ENCODE measurements at regions not wholly inside any gene's neighbourhood (a gene's known extent, or its start where the extent isn't known, plus 50 kb on each side); places are given as distances from the start of the nearest gene placed in this dataset.

- TF ChIP-seq EZH2 (IDR thresholded peaks at IDR 0.05; ENCODE audit: borderline replicate concordance, low read length) (no peak), CTCF (conservative IDR thresholded peaks at IDR 0.05 in 1 of 2, IDR thresholded peaks at IDR 0.05 in 1 of 2; ENCODE audit: extremely low read depth in 1 of 2, insufficient read depth in 1 of 2, low read depth in 1 of 2, low read length in 2 of 2) (no peak)
Observed at GRCh38 chr5:155200608-155201007, 187.1 kb downstream of the KIF4B start.
